Skeletal muscle satellite cell (primary cell): ENCODE measurements at regions not wholly inside any gene's neighbourhood (a gene's known extent, or its start where the extent isn't known, plus 50 kb on each side); places are given as distances from the start of the nearest gene placed in this dataset.

Experiments
- H3K27me3 ChIP-seq: 2 replicates; pipeline ENCODE4 v1.7.0; 2013; ENCODE audit warnings: low read length; ENCODE audit not compliant: control insufficient read depth, insufficient read depth
- H3K36me3 ChIP-seq: 2 replicates; pipeline ENCODE4 v1.7.0; 2013; ENCODE audit warnings: mild to moderate bottlenecking, control low read depth, low read length; ENCODE audit not compliant: insufficient read depth
- H3K4me1 ChIP-seq: 2 replicates; pipeline ENCODE4 v1.7.0; 2013; ENCODE audit warnings: low read length; ENCODE audit not compliant: control insufficient read depth, insufficient read depth
- H3K4me2 ChIP-seq: 2 replicates; pipeline ENCODE4 v1.7.0; 2013; ENCODE audit warnings: mild to moderate bottlenecking, low read length
- H3K4me3 ChIP-seq: 2 replicates; pipeline ENCODE4 v1.7.0; 2013; ENCODE audit warnings: low read length
- H3K9ac ChIP-seq: 2 replicates; pipeline ENCODE4 v1.7.0; 2013; ENCODE audit warnings: mild to moderate bottlenecking, low read depth, low read length, moderate library complexity
- H3K9me3 ChIP-seq: replicated peaks from 2 replicates; pipeline ENCODE4 v1.7.0; 2013; ENCODE audit warnings: mild to moderate bottlenecking, control low read depth, low read length

DNA sequence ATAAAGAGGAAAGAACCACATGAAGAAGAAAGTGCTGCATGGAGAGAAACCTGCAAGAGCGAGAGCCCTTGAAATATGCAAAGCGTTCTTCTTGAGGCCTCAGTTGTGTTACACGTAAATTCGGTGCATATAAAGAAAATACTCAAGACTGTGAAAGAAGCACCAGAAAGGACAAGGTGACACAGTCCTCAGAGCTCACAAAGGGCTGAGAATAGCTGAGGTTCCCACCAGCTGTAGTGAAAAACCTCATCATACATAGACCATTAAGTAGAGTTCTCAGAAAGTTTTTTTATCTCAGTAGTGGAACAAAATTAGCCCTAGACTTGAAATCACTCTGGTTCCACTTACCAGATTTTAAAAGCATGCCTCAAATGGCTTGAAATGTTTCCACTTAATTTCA, 980.7 kb upstream of the CRIM1 start:
- Histone ChIP-seq H3K9me3 (no peaks in the 10 kb centered on the region), H3K4me2 (no peak overlapping the region), H3K4me3 (no peak overlapping the region), H3K36me3 (no peaks in the 10 kb centered on the region), H3K9ac (no peak overlapping the region), H3K27me3 (no peaks in the 10 kb centered on the region), H3K4me1 (no peaks in the 10 kb centered on the region)

- Histone ChIP-seq H3K27me3 (no peaks in the 10 kb centered on the region), H3K9ac (no peak overlapping the region), H3K4me3 (no peak overlapping the region), H3K36me3 (no peaks in the 10 kb centered on the region), H3K4me2 (no peak overlapping the region), H3K4me1 (no peaks in the 10 kb centered on the region), H3K9me3 (no peaks in the 10 kb centered on the region)
Observed at GRCh38 chr2:35365859-35366258, 989.7 kb upstream of the CRIM1 start.

DNA sequence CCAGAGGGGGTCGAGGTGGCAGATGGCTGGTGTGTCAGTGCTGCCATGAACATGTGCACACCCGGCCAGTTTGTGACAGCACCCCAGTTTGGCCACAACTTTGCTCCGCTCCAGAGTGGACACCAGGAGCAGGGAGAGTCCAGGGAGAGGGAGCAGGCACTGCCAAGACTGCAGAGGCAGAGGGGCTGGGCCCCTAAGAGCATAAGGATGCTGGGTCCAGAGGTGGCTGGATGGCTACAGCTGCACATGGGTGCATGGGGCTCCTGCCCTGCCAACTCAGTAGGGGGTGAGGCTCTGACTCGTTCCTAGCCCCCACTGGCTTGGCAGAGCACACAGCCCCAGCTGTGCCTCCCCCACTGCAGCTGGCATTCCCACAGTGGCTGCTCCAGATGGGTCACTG, 999.2 kb upstream of the CRIM1 start:
- Histone ChIP-seq H3K4me3 (no peak overlapping the region), H3K4me1 (no peaks in the 10 kb centered on the region), H3K27me3 (no peaks in the 10 kb centered on the region), H3K9me3 (no peaks in the 10 kb centered on the region), H3K9ac (no peak overlapping the region), H3K4me2 (no peak overlapping the region), H3K36me3 (no peaks in the 10 kb centered on the region)

DNA sequence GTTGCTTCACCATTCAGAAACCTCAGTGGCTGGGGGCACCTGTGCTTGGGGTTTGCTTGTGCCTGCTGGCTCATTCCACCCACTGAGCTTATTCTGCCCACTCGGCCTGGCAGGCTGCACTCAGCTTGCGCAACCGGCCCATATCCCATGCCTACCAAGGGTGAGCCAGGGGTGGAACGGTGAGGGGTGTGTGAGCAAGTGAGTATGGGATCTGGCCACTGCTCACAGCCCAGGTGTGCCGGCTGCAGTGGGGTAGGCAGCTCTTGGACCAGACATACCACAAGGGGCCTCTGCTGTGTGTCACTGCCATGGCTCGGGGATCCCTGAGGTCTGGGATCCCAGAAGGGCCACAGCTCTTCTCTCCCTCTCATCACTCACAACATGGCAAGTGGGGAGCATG, 1000.5 kb upstream of the CRIM1 start:
- Histone ChIP-seq H3K36me3 (no peaks in the 10 kb centered on the region), H3K27me3 (no peaks in the 10 kb centered on the region)

GRCh38 chr2:35347561-35347960, 1008.0 kb upstream of the CRIM1 start:
- Histone ChIP-seq H3K27me3 (no peaks in the 10 kb centered on the region), H3K9ac (no peak overlapping the region), H3K4me3 (no peak overlapping the region), H3K36me3 (no peaks in the 10 kb centered on the region), H3K4me2 (no peak overlapping the region), H3K9me3 (no peaks in the 10 kb centered on the region), H3K4me1 (no peaks in the 10 kb centered on the region)

More for the DNA sequence above, 1000.5 kb upstream of the CRIM1 start:
- Histone ChIP-seq H3K4me1 (no peaks in the 10 kb centered on the region), H3K9me3 (no peaks in the 10 kb centered on the region), H3K4me2 (no peak overlapping the region), H3K4me3 (no peak overlapping the region), H3K9ac (no peak overlapping the region)

DNA sequence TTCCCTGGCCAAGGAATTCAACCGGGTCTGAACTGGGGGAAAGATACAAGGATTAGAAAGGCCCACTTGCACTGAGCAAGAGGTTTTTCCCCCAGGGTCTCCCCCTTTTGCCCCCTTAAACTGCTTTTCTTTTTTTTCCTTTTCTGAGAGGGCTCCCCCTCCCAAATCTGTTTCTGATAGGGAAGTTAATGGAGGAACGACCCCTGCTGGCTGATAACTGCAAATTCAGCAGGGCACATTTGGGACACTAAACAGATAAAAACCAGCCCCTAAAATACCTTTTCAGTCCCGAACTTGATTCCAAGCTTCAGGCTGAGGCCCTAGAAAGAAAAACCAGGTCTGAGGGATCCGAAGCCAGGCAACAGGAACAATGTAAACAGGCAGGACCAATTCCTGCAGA, 1012.4 kb upstream of the CRIM1 start:
- Histone ChIP-seq H3K9me3 (no peaks in the 10 kb centered on the region), H3K4me2 (no peak overlapping the region), H3K36me3 (no peaks in the 10 kb centered on the region), H3K4me1 (no peaks in the 10 kb centered on the region), H3K4me3 (no peak overlapping the region), H3K27me3 (no peaks in the 10 kb centered on the region), H3K9ac (no peak overlapping the region)

- H3K4me3 ChIP-seq: no peak overlapping the region
- H3K9ac ChIP-seq: no peak overlapping the region
- no peak overlapping the region for H3K4me2 ChIP-seq
- no peaks in the 10 kb centered on the region for H3K36me3 ChIP-seq
- no peaks in the 10 kb centered on the region for H3K27me3 ChIP-seq
- no peaks in the 10 kb centered on the region for H3K4me1 ChIP-seq
- H3K9me3 ChIP-seq: no peaks in the 10 kb centered on the region
Observed at GRCh38 chr2:35339211-35339610, 1016.4 kb upstream of the CRIM1 start.

- no peaks in the 10 kb centered on the region for H3K9me3 ChIP-seq
- H3K4me3 ChIP-seq: no peak overlapping the region
- H3K4me2 ChIP-seq: no peak overlapping the region
- H3K9ac ChIP-seq: no peak overlapping the region
- no peaks in the 10 kb centered on the region for H3K27me3 ChIP-seq
- no peaks in the 10 kb centered on the region for H3K36me3 ChIP-seq
- no peaks in the 10 kb centered on the region for H3K4me1 ChIP-seq
Observed at GRCh38 chr2:35337922-35338321, 1017.7 kb upstream of the CRIM1 start.

GRCh38 chr2:35314049-35314448, 1041.5 kb upstream of the CRIM1 start:
- no peaks in the 10 kb centered on the region for H3K27me3 ChIP-seq
- H3K4me3 ChIP-seq: no peak overlapping the region
- H3K9ac ChIP-seq: no peak overlapping the region
- H3K4me1 ChIP-seq: no peaks in the 10 kb centered on the region
- H3K9me3 ChIP-seq: no peaks in the 10 kb centered on the region
- H3K4me2 ChIP-seq: no peak overlapping the region
- H3K36me3 ChIP-seq: no peaks in the 10 kb centered on the region

DNA sequence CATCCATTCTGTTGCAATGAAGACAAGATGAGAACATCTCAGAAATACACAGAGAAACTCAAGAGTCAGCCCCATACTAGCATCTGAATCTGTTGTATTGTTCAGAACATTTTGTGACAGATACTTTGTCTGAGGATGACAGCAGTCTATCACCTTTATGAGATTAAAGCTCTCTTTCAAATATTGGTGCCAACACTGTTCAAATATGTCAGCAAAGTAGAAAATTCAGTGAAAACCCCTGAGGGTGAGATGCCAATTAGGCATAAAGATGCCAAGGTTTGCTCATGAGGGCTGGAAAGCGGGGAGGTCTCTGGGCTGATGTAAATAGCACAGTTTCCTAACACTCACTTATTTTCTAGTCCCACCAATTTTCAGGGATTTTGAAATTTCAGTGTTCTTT, 1054.2 kb upstream of the CRIM1 start:
- H3K9ac ChIP-seq: no peak overlapping the region
- H3K36me3 ChIP-seq: no peaks in the 10 kb centered on the region
- H3K9me3 ChIP-seq: no peaks in the 10 kb centered on the region
- H3K4me3 ChIP-seq: no peak overlapping the region
- no peak overlapping the region for H3K4me2 ChIP-seq
- no peaks in the 10 kb centered on the region for H3K27me3 ChIP-seq
- no peaks in the 10 kb centered on the region for H3K4me1 ChIP-seq

GRCh38 chr2:35298493-35298892, 1057.1 kb upstream of the CRIM1 start:
- no peaks in the 10 kb centered on the region for H3K27me3 ChIP-seq
- no peak overlapping the region for H3K9ac ChIP-seq
- no peak overlapping the region for H3K4me2 ChIP-seq
- no peaks in the 10 kb centered on the region for H3K36me3 ChIP-seq
- no peaks in the 10 kb centered on the region for H3K4me1 ChIP-seq
- H3K9me3 ChIP-seq: no peaks in the 10 kb centered on the region
- H3K4me3 ChIP-seq: no peak overlapping the region

DNA sequence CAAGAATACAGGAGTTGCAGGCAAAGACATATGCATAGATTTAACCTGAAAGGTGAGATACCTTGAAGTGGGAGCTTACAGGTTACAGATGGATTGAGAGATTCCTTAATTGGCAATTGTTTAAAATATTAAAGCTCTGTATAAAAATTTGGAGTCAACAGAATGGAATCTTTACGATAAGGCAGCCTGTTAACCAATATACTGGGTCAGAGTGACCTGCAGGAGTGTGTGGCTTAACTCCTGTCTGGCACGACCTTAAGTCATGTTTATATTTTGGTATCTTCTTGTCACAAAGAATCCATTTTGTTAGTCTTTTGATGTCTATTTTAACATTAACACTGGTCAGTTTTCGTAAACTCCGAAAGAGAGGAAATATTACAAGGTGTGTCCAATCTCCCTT, 1058.2 kb upstream of the CRIM1 start:
- H3K36me3 ChIP-seq: no peaks in the 10 kb centered on the region
- H3K27me3 ChIP-seq: no peaks in the 10 kb centered on the region

More for the DNA sequence above, 1058.2 kb upstream of the CRIM1 start:
- Histone ChIP-seq H3K4me3 (no peak overlapping the region), H3K9me3 (no peaks in the 10 kb centered on the region), H3K4me2 (no peak overlapping the region), H3K4me1 (no peaks in the 10 kb centered on the region), H3K9ac (no peak overlapping the region)
